PC-9 (cell line): ENCODE measurements at regions not wholly inside any gene's neighbourhood (a gene's known extent, or its start where the extent isn't known, plus 50 kb on each side); places are given as distances from the start of the nearest gene placed in this dataset.

Experiments
- CTCF ChIP-seq: fragments of 200-600 bp; sonication (generic); conservative IDR thresholded peaks from 2 replicates; pipeline ENCODE4 v1.6.1; 2017; ENCODE audit warnings: mixed run types, antibody characterized with exemption, mild to moderate bottlenecking, moderate library complexity
- EZH2 ChIP-seq: fragments of 200-600 bp; sonication (generic); IDR thresholded peaks from 2 replicates; pipeline ENCODE4 v1.8.0; 2017; ENCODE audit warnings: antibody characterized with exemption, low read depth

- no peak for TF ChIP-seq CTCF
- no peak for TF ChIP-seq EZH2
Observed at GRCh38 chrX:73943693-73944562, 91.4 kb upstream of the XIST start.
